IMR-90 (cell line): ENCODE measurements at regions not wholly inside any gene's neighbourhood (a gene's known extent, or its start where the extent isn't known, plus 50 kb on each side); places are given as distances from the start of the nearest gene placed in this dataset.

Experiments
- ATAC-seq: fragments of 200-7000 bp; cut with Tn5 transposase; 2 replicates; pipeline ENCODE4 v1.9.1; 2020; ENCODE audit warnings: low read depth, mild to moderate bottlenecking, moderate library complexity
- BruUV-seq: library from RNA; stranded (reverse); fragments of 400-500 nt; replicated peaks from 2 replicates; lab custom pipeline; 2021; lab: Mats Ljungman, UMichigan
- CTCF ChIA-PET: fragments of 300-600 bp; formaldehyde crosslinking; extraction: SDS; loops from one replicate; lab custom pipeline; 2021; ENCODE audit warnings: antibody characterized with exemption; lab: Yijun Ruan, JAX
- POLR2A ChIA-PET: fragments of 300-600 bp; sonication (Branson Sonifier 250); formaldehyde crosslinking; loops from one replicate; lab custom pipeline; 2022; ENCODE audit warnings: antibody characterized with exemption; ENCODE audit not compliant: unreplicated experiment; lab: Charles Lee
- DNase-seq: peaks from one replicate; pipeline ENCODE4 v3.0.0; 2013
- H2AFZ ChIP-seq: replicated peaks from 2 replicates; pipeline ENCODE3; 2013; ENCODE audit warnings: low read length, mild to moderate bottlenecking; ENCODE audit not compliant: poor library complexity
- H2AK5ac ChIP-seq: 2 replicates; pipeline ENCODE4 v1.6.1; 2013; ENCODE audit warnings: low read depth, low read length, inconsistent platforms
- H2AK9ac ChIP-seq: replicated peaks from 2 replicates; pipeline ENCODE3; 2013; ENCODE audit warnings: mild to moderate bottlenecking, low read depth, low read length, moderate library complexity; ENCODE audit not compliant: poor library complexity
- H2BK120ac ChIP-seq: 2 replicates; pipeline ENCODE4 v1.6.1; 2013; ENCODE audit warnings: low read depth, low read length, inconsistent platforms
- H2BK15ac ChIP-seq: 3 replicates; pipeline ENCODE4 v1.6.1; 2013; ENCODE audit warnings: low read depth, low read length, inconsistent platforms
- H2BK20ac ChIP-seq: 2 replicates; pipeline ENCODE4 v1.6.1; 2013; ENCODE audit warnings: low read depth, mild to moderate bottlenecking, inconsistent platforms, low read length, moderate library complexity
- H2BK5ac ChIP-seq: 2 replicates; pipeline ENCODE4 v1.6.1; 2013; ENCODE audit warnings: mild to moderate bottlenecking, low read depth, low read length, inconsistent platforms; ENCODE audit not compliant: poor library complexity, severe bottlenecking
- H3K14ac ChIP-seq: replicated peaks from 2 replicates; pipeline ENCODE4 v1.6.1; 2013; ENCODE audit warnings: low read depth, low read length, inconsistent platforms
- H3K18ac ChIP-seq: 2 replicates; pipeline ENCODE4 v1.6.1; 2013; ENCODE audit warnings: low read depth, low read length, control low read depth
- H3K23ac ChIP-seq: 2 replicates; pipeline ENCODE4 v1.6.1; 2013; ENCODE audit warnings: low read depth, low read length, inconsistent platforms
- H3K27ac ChIP-seq: 2 replicates; pipeline ENCODE4 v1.5.1; 2013; ENCODE audit warnings: mild to moderate bottlenecking, control low read depth, low read length; ENCODE audit not compliant: insufficient read depth
- H3K27me3 ChIP-seq: 2 replicates; pipeline ENCODE4 v1.6.1; 2013; ENCODE audit warnings: low read length; ENCODE audit not compliant: control insufficient read depth, insufficient read depth
- H3K36me3 ChIP-seq: 2 replicates; pipeline ENCODE4 v1.6.1; 2013; ENCODE audit warnings: low read length, mixed read lengths; ENCODE audit not compliant: control insufficient read depth, insufficient read depth
- H3K4ac ChIP-seq: 2 replicates; pipeline ENCODE4 v1.6.1; 2013; ENCODE audit warnings: low read depth, low read length, inconsistent platforms
- H3K4me1 ChIP-seq: 2 replicates; pipeline ENCODE4 v1.6.1; 2013; ENCODE audit warnings: low read length, mixed read lengths; ENCODE audit not compliant: control insufficient read depth, insufficient read depth
- H3K4me2 ChIP-seq: 2 replicates; pipeline ENCODE4 v1.6.1; 2013; ENCODE audit warnings: low read depth, mild to moderate bottlenecking, control low read depth, low read length, moderate library complexity
- H3K4me3 ChIP-seq: 2 replicates; pipeline ENCODE4 v1.5.1; 2013; ENCODE audit warnings: low read depth, mild to moderate bottlenecking, control low read depth, low read length, moderate library complexity; ENCODE audit not compliant: insufficient read depth
- H3K56ac ChIP-seq: 2 replicates; pipeline ENCODE4 v1.6.1; 2013; ENCODE audit warnings: low read length, inconsistent platforms; ENCODE audit not compliant: insufficient read depth; ENCODE audit errors: extremely low read depth
- H3K79me1 ChIP-seq, 2 experiments: 2 replicates each; pipeline ENCODE4 v1.6.1; 2013; ENCODE audit warnings: low read length in 2 of 2, inconsistent platforms in 1 of 2, low read depth in 1 of 2
- H3K9ac ChIP-seq: 2 replicates; pipeline ENCODE4 v1.6.1; 2013; ENCODE audit warnings: low read depth, low read length, control low read depth
- H3K9me1 ChIP-seq: 2 replicates; pipeline ENCODE4 v1.6.1; 2013; ENCODE audit warnings: low read length, inconsistent platforms; ENCODE audit not compliant: insufficient read depth
- H3K9me3 ChIP-seq: 2 replicates; pipeline ENCODE4 v1.6.1; 2013; ENCODE audit warnings: low read length; ENCODE audit not compliant: control insufficient read depth, insufficient read depth
- H4K20me1 ChIP-seq: 2 replicates; pipeline ENCODE4 v1.6.1; 2013; ENCODE audit warnings: low read length, inconsistent platforms; ENCODE audit not compliant: insufficient read depth
- H4K5ac ChIP-seq: 2 replicates; pipeline ENCODE4 v1.6.1; 2013; ENCODE audit warnings: mild to moderate bottlenecking, low read depth, low read length, control low read depth
- H4K8ac ChIP-seq, 2 experiments: 2 replicates each; pipeline ENCODE4 v1.6.1; 2013; ENCODE audit warnings: low read depth in 2 of 2, low read length in 2 of 2, control low read depth in 1 of 2, inconsistent platforms in 1 of 2
- H4K91ac ChIP-seq: 2 replicates; pipeline ENCODE4 v1.6.1; 2013; ENCODE audit warnings: low read depth, low read length, inconsistent platforms; ENCODE audit not compliant: insufficient read depth
- BHLHE40 ChIP-seq: fragments of 150-350 bp; IDR thresholded peaks from 2 replicates; pipeline ENCODE4 v1.6.1; 2016; ENCODE audit warnings: mild to moderate bottlenecking, low read depth, low read length
- CHD1 ChIP-seq: IDR thresholded peaks from 2 replicates; pipeline ENCODE4 v1.6.1; 2012; ENCODE audit warnings: low read depth, low read length, improper control_type of control experiment
- MXI1 ChIP-seq: IDR thresholded peaks from 2 replicates; pipeline ENCODE4 v1.6.1; 2012; ENCODE audit warnings: low read depth, mild to moderate bottlenecking, low read length, moderate library complexity, borderline replicate concordance
- NFE2L2 ChIP-seq: fragments of 150-350 bp; IDR thresholded peaks from 2 replicates; pipeline ENCODE4 v1.6.1; 2016; ENCODE audit warnings: low read depth, mild to moderate bottlenecking, low read length
- RAD21 ChIP-seq: IDR thresholded peaks from 2 replicates; pipeline ENCODE4 v1.6.1; 2012; ENCODE audit warnings: low read length, improper control_type of control experiment
- RCOR1 ChIP-seq: IDR thresholded peaks from 2 replicates; pipeline ENCODE4 v1.6.1; 2012; ENCODE audit warnings: mild to moderate bottlenecking, low read length, improper control_type of control experiment; ENCODE audit not compliant: insufficient replicate concordance
- WGBS, 2 experiments: methylation state at CpG; one replicate each; pipeline versions ENCODE4 v1.1.5 to v1.1.7; 2013; ENCODE audit warnings: missing lambda C conversion rate in 2 of 2; ENCODE audit not compliant: insufficient read length in 1 of 2; ENCODE audit errors: extremely low coverage in 2 of 2; 5-methylcytosine and 5-hydroxymethylcytosine counted together
- dilution Hi-C: fragments of 300-500 bp; cut with HindIII; formaldehyde crosslinking; loops from one replicate; pipeline ENCODE4 v1.14.3; 2018; ENCODE audit warnings: low sequenced_read_pairs; ENCODE audit not compliant: unreplicated experiment
- in situ Hi-C: fragments of 300-500 bp; cut with MboI; formaldehyde crosslinking; loops from 3 replicates; pipeline ENCODE4 v1.14.3; 2019; ENCODE audit warnings: low sequenced_read_pairs, inconsistent platforms, mixed read lengths
- intact Hi-C: fragments of 100-400 bp; cut with micrococcal nuclease; formaldehyde crosslinking; loops from 2 replicates; pipeline ENCODE4 v1.10.0; 2022

- Histone ChIP-seq H3K4ac (no peak overlapping the region), H3K14ac (no peak overlapping the region), H3K56ac (no peak overlapping the region), H3K4me3 (no peak overlapping the region), H2AK9ac (no peak overlapping the region), H3K9ac (no peak overlapping the region), H3K36me3 (no peaks in the 10 kb centered on the region), H2BK5ac (no peak overlapping the region), H4K8ac (no peak overlapping the region), H3K23ac (no peak overlapping the region), H3K18ac (no peak overlapping the region), H2AFZ (no peak overlapping the region), H3K79me1 (no peaks in the 10 kb centered on the region), H2BK120ac (no peak overlapping the region), H3K27me3 (peaks cover 4% of the 10 kb centered on the region; the same call in 1 of the 2 replicates), H2AK5ac (no peak overlapping the region), H3K4me1 (no peaks in the 10 kb centered on the region), H2BK20ac (no peak overlapping the region), H4K5ac (no peak overlapping the region), H4K91ac (no peak overlapping the region), H4K20me1 (no peaks in the 10 kb centered on the region), H3K9me3 (no peaks in the 10 kb centered on the region), H3K27ac (no peak overlapping the region), H3K9me1 (no peaks in the 10 kb centered on the region), H3K4me2 (no peak overlapping the region), H2BK15ac (no peak overlapping the region)
- DNase-seq (no peak), ATAC-seq (no peak)
- TF ChIP-seq NFE2L2, result no peak
- TF ChIP-seq CHD1, result no peak
- no peak for TF ChIP-seq RAD21
- TF ChIP-seq RCOR1, result no peak
- no peak for TF ChIP-seq BHLHE40
- TF ChIP-seq MXI1, result no peak
- no CpG with 5 or more reads among the region's 1 CpG for WGBS, 2 experiments
- dilution Hi-C loops (no loop called here), intact Hi-C loops (no loop called here), in situ Hi-C loops (no loop called here)
- CTCF ChIA-PET, result no interaction called here
- BruUV-seq, result no TSS peak
- POLR2A ChIA-PET, result no interaction called here
Observed at GRCh38 chr2:221025398-221025797, 546.7 kb downstream of the EPHA4 start.
